GM19455 (cell line): ENCODE measurements at regions not wholly inside any gene's neighbourhood (a gene's known extent, or its start where the extent isn't known, plus 50 kb on each side); places are given as distances from the start of the nearest gene placed in this dataset.

Experiments used
- ATAC-seq: cut with Tn5 transposase; IDR thresholded peaks from one replicate; pipeline ENCODE4 v1.9.1; 2021; ENCODE audit not compliant: unreplicated experiment

DNA sequence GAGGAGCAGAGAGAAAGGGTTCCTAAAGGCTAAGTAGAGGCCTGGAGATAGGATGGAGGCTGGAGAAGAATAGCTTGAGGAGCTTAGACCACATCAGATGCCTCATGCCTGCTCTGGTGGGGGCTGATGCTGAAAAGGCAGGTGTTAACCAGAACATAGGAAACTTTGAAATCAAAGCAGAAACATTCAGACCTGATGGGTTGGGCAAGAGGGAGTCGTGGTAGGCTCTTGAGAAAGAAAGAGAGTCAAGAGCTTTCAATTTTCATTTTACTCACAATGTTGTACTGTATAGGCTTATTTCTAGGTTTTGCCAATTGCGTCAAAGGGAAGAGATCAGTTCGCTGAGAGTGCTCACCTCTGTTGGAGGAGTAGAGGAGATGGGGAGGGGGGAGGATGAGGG, 406.6 kb upstream of the SALL1 start:
- no peak for ATAC-seq

DNA sequence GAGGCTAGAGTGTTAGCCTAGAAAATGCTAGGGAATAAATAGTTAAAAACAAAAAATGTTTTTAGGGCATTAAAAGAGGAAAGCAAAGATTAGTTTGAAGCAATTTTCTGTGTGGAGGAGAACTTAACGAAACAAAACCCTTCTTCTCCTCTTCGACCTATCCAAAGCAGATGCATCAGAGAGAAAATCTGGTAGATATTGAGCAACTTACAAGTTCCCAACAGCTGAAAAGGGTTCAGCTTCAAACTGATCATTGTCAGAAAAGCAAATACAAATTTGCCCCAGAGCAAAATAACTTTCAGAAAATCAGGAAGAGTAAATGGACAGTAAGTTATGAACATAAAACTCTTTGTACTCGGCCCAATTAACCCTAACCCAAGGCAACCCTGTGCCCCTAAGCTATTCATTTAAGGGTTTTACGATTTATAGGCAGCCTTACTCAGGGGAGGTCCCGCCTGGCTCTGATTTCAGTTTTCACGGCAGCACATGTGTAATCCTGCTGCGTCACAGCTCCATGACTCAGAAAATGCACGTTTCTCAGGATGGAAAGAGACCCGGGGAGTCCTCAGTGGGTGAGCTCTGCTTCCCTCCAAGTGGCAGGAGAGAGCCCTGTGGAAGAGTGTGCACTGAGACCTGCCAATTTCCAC, 405.7 kb upstream of the SALL1 start:
- no peak for ATAC-seq

DNA sequence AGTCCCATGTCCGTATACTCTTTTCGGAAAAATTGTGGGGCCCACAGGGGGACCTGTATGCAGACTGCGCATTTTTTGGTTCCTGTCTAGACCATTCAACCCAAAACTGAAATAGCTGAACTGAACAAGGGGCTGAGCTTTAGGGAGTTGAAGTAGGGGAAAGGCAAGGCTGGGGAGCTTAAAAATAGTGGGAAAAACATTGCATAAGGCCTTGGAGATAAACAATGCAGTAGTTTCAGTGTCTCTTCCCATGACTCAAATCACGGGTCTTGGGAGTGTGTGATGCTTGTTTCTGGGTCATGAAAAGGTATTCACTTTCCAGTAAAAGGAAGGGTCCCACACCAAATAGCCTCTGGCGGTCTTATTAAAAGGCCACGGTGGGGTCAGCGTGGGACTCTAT, 402.8 kb upstream of the SALL1 start:
- ATAC-seq: no peak

GRCh38 chr16:51553314-51553713, 402.2 kb upstream of the SALL1 start:
- ATAC-seq: no peak

- ATAC-seq: no peak
Measured at GRCh38 chr16:51550800-51551347, 399.8 kb upstream of the SALL1 start.

GRCh38 chr16:51549836-51550235, 398.8 kb upstream of the SALL1 start:
- ATAC-seq: no peak

DNA sequence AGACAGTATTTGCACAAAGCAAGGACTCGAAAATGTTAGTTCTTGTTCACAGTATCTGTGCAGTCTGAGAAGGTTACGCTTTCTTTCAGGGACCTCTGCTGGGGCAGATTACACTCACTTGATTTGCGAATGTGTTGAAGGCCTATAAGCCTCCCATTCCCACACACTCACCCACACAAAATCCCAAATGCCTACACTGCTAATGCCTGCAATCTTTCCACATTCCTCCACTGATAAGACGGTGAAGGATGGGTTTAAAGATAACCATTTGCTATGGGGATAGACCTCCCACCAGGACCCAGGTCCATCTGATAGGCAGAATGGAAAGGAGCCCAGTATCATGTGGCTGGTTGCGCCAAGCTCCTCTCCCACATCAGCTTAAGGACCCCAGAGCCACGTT, 394.9 kb upstream of the SALL1 start:
- no peak for ATAC-seq

DNA sequence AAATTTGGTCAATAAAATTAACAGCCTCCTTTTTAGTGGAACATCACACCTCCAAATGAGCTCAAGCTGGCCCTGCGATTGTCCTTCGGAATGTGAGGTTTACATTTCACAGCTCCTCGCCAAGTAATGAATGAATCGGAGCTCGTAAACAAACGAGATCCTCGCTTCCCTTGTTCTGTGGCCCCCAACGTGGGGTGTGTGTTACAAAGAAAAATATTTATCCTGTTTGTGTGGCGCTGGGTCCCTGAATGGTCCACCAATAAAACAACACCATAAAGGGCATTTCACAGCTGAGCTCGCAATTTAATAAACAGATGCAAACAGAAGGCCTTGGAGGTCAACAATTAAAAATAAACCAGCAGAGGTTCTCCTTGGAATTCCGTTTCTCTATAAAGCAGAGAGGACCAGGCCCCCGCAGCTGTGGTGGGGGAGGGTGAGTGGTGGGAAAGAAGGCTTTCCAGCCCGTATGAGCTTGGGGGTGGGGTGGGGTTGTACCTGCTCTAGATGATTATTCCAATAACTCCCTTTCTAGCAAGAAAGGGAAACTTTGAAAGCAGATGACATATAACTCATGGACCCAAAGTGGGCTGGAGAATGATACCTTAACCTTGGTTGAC, 393.9 kb upstream of the SALL1 start:
- no peak for ATAC-seq

GRCh38 chr16:51543971-51544370, 392.9 kb upstream of the SALL1 start:
- no peak for ATAC-seq

- no peak for ATAC-seq
Measured at GRCh38 chr16:51542981-51543815, 392.1 kb upstream of the SALL1 start.

- no peak for ATAC-seq
Measured at GRCh38 chr16:51540259-51540658, 389.2 kb upstream of the SALL1 start.

GRCh38 chr16:51538707-51539498, 387.8 kb upstream of the SALL1 start:
- no peak for ATAC-seq

DNA sequence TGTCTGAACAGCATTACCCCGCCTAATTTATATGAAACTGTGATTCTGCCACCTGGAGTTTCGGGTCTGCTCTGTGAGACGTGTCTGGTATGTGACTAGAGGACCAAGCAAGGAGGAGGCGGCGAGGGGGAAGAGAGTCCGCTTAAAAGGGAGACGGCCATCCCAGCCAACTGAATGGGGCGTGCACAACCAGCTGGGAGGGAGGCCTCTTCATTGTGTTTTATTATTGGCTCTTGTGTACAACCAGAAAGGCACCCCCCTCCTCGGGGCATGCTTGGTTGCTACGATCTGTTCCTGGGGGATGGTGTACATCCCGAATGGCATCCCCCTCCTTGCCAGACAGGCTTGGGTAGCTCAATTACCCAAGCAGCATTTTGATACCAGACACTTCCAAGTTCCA, 384.5 kb upstream of the SALL1 start:
- no peak for ATAC-seq

DNA sequence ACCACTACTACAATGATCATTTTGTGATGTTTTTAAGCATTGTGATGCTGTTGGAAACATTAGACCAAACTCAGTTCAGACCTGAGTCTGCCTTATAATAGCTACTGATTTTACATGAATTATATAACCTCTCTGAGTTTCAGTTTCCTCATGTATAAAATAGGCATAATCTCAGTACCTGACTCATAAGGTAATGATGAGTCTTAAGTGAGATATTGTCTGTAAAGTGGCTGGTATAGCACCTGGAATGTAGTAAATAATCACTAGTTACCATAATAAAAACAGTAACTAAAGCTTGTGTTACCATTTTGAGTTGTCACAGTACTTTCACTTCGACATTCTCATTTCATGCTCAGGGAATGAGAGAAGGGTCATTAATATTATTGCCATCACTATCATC, 381.5 kb upstream of the SALL1 start:
- no peak for ATAC-seq

DNA sequence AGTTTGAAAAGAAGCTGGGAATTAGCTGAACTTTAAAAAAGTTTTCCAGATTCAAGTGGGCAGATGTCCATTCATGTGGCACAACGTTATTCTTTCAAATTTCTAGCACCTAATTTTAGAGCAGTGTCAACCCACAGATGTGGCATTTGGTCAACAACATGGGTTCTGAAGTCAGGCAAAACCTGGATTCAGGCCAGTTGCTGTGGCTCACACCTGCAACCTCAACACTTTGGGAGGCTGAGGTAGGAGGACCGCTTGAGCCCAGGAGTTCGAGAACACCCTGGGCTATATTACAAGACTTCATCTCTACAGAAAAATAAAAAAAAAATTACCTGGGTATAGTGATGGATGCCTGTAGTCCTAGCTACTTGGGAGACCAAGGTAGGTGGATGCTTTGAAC, 380.2 kb upstream of the SALL1 start:
- ATAC-seq: no peak

DNA sequence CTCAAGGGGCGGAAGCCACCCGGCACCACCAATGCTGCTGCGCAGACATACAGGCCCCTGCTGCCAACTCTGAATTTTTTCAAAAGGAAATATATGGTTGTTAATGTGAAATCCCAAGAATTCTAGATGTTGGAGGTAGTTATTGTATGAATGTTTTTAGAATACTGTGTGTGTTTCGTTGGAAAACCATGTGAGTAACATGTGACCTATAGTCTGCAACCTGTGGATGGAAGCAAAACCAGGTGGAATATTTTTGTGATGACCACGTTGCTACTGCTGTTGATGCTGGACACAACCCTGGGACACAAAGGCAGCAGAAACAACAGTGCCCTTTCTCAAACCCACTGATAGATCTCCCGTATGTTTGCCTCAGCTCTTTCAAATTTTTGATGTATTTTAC, 376.3 kb upstream of the SALL1 start:
- no peak for ATAC-seq

DNA sequence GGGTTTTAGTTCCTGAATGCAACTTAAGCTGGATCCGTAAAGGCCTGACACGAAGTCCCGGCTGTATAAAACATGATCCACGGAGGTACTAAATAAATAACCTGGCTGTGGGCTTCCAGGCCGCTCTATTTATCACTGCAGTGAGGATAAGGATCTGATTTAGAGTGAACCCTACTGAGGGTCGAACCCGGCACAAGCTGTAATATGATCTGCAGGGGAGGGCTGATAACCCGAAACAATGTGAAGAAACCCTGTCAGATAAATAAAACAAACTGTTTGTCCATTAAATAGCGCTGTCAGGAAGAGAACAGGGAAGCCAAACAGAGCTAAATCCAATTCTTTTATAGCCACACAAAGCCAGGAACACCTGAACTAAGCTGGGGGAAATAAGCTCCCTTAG, 375.6 kb upstream of the SALL1 start:
- ATAC-seq: no peak

DNA sequence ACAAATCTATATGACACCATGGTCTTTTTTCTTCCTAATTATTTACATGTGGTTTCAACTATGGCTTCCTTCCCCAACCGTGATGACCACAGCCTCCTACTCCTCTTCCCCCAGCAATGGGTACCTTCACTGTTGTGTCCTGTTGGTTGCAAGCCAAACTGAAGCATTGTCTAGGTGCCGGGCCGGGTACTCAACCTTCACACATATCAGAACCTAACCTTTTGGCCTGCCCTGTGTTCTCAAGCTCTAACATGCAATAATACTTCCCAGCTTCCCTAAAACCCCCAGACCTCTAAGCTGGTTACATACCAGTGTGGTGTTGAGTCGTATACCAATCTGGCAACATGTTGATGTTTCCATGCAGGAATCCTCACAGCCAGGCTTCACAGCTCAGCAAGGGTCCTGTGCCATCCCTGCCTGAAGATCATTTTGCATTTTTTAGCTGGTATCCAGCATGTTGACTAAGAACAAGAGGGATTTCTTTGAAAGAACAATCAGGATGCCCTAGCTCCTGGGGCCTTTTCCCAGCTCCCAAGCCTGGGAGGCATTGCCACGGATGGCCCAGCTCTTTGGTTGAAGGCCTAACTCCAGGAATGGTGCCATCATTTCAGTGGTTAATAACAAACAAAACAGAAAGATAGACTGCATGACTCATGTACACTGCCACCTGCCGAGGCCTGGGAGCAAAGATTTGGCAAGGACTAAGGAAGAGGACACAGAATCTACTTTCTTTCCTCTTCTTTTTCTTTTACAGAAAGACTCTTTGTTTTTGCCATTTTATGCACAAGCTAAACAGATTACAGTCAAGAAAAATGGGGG, 373.7 kb upstream of the SALL1 start:
- ATAC-seq: no peak

DNA sequence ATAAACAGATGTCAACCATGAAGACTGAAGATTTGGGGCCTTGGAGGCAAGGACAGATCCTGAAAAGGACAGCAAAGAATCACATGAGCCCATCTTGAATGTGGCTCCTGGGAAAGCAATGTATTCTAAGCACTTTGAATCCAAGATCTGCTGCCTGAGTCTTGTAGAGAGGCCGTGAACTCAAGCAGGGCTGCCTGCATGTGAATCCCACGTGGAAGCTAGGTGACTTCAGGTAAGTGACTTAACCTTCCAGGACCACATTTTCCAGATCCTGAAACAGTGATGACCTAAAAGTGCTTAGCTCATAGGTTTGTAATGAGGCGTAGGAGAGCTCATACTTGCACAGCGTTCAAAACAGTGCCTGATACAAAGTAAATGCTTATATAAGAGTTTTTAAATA, 373.0 kb upstream of the SALL1 start:
- ATAC-seq: no peak

GRCh38 chr16:51523400-51523799, 372.3 kb upstream of the SALL1 start:
- no peak for ATAC-seq
